ENCODE measurements at regions not wholly inside any gene's neighbourhood (a gene's known extent, or its start where the extent isn't known, plus 50 kb on each side); places are given as distances from the start of the nearest gene placed in this dataset.

GRCh38 chr5:123696921-123697341 lies 185.0 kb downstream of the CSNK1G3 start:
- H3K4me3 Mint-ChIP-seq (ENCODE audit: low read depth), result no peak overlapping the region

GRCh38 chr5:123690821-123691220 lies 178.8 kb downstream of the CSNK1G3 start:
- no peak overlapping the region for H3K27ac Mint-ChIP-seq

More at GRCh38 chr5:123696921-123697341, 185.0 kb downstream of the CSNK1G3 start:
- TF ChIP-seq CTCF (IDR thresholded peaks at IDR 0.05; ENCODE audit: unreplicated experiment), result no peak
- no peak overlapping the region for H3K27ac Mint-ChIP-seq
- H3K27me3 Mint-ChIP-seq, result no peaks in the 10 kb centered on the region
- no peak for DNase-seq (ENCODE audit: low spot score, unreplicated experiment)
- H3K9me3 Mint-ChIP-seq (ENCODE audit: low read depth), result no peaks in the 10 kb centered on the region
- H3K36me3 Mint-ChIP-seq (ENCODE audit: insufficient read depth), result no peaks in the 10 kb centered on the region
- no peaks in the 10 kb centered on the region for H3K4me1 Mint-ChIP-seq (ENCODE audit: low read depth)

GRCh38 chr5:123681061-123681460 lies 169.1 kb downstream of the CSNK1G3 start:
- H3K36me3 Mint-ChIP-seq (ENCODE audit: insufficient read depth), result peaks cover 12% of the 10 kb centered on the region
- no peaks in the 10 kb centered on the region for H3K27me3 Mint-ChIP-seq
- no peaks in the 10 kb centered on the region for H3K4me1 Mint-ChIP-seq (ENCODE audit: low read depth)
- no peak for DNase-seq (ENCODE audit: low spot score, unreplicated experiment)
- no peak for TF ChIP-seq CTCF (IDR thresholded peaks at IDR 0.05; ENCODE audit: unreplicated experiment)
- no peak overlapping the region for H3K4me3 Mint-ChIP-seq (ENCODE audit: low read depth)
- peaks cover 38% of the 10 kb centered on the region for H3K9me3 Mint-ChIP-seq (ENCODE audit: low read depth)
- no peak overlapping the region for H3K27ac Mint-ChIP-seq

More at GRCh38 chr5:123690821-123691220, 178.8 kb downstream of the CSNK1G3 start:
- Mint-ChIP-seq H3K9me3 (ENCODE audit: low read depth) (peaks cover 9% of the 10 kb centered on the region), H3K4me1 (ENCODE audit: low read depth) (peaks cover 6% of the 10 kb centered on the region), H3K36me3 (ENCODE audit: insufficient read depth) (no peaks in the 10 kb centered on the region), H3K27me3 (no peaks in the 10 kb centered on the region), H3K4me3 (ENCODE audit: low read depth) (no peak overlapping the region)
- no peak for TF ChIP-seq CTCF (IDR thresholded peaks at IDR 0.05; ENCODE audit: unreplicated experiment)
- no peak for DNase-seq (ENCODE audit: low spot score, unreplicated experiment)

GRCh38 chr5:123673107-123673506 lies 161.1 kb downstream of the CSNK1G3 start:
- H3K36me3 Mint-ChIP-seq (ENCODE audit: insufficient read depth), result peaks cover 2% of the 10 kb centered on the region
- DNase-seq (ENCODE audit: low spot score, unreplicated experiment), result no peak
- H3K9me3 Mint-ChIP-seq (ENCODE audit: low read depth), result peaks cover 7% of the 10 kb centered on the region
- peaks cover 19% of the 10 kb centered on the region for H3K4me1 Mint-ChIP-seq (ENCODE audit: low read depth)
- peak overlapping the region; percentile 21 for H3K27ac Mint-ChIP-seq
- no peak overlapping the region for H3K4me3 Mint-ChIP-seq (ENCODE audit: low read depth)
- no peak for TF ChIP-seq CTCF (IDR thresholded peaks at IDR 0.05; ENCODE audit: unreplicated experiment)
- H3K27me3 Mint-ChIP-seq, result no peaks in the 10 kb centered on the region

GRCh38 chr5:123671711-123672456 lies 159.9 kb downstream of the CSNK1G3 start:
- TF ChIP-seq CTCF (IDR thresholded peaks at IDR 0.05; ENCODE audit: unreplicated experiment), result no peak
- H3K27ac Mint-ChIP-seq, result no peak overlapping the region
- peaks cover 5% of the 10 kb centered on the region for H3K9me3 Mint-ChIP-seq (ENCODE audit: low read depth)
- no peaks in the 10 kb centered on the region for H3K27me3 Mint-ChIP-seq
- H3K4me3 Mint-ChIP-seq (ENCODE audit: low read depth), result no peak overlapping the region
- H3K4me1 Mint-ChIP-seq (ENCODE audit: low read depth), result peaks cover 19% of the 10 kb centered on the region
- no peak for DNase-seq (ENCODE audit: low spot score, unreplicated experiment)
- H3K36me3 Mint-ChIP-seq (ENCODE audit: insufficient read depth), result no peaks in the 10 kb centered on the region
